ENCODE measurements at regions not wholly inside any gene's neighbourhood (a gene's known extent, or its start where the extent isn't known, plus 50 kb on each side); places are given as distances from the start of the nearest gene placed in this dataset.

DNA sequence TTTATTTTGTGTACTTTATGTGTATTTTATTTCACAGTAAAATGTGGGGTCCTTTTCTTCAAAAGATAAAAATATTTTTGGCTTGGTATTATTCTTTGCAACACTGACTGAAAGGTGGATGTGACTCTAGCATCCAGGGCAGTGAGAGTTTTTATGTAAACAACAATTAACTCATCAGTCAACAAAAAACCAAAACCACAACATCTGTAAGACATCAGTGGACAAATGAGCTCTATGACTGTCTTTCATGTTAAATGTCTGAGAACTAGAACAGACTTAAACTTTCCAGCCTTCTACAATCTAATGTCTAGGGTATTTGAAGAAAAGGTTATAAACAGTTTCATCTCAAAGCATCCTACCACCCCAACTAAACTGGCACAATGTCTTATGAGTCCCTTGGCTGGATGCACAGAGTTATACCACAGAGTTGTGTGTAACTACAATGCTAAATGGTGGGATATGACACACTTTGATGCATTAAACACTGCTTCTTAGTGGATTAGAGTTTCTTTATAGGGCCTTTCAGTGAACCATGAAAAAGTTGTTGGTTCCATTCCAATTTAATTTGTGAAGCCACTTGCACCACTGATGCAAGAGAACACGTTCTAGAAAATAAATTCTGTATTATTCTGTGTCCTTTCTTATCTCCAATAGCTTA, 544.2 kb upstream of the KLF12 start:
- no peak overlapping the region for H3K27ac ChIP-seq (ENCODE audit: extremely low read depth, low read depth, low read length)
- H4K20me1 ChIP-seq (replicated peaks; ENCODE audit: control insufficient read depth, insufficient read depth, low read length), result no peaks in the 10 kb centered on the region
- no peak for TF ChIP-seq SRSF3 (IDR thresholded peaks at IDR 0.05; ENCODE audit: insufficient read depth, low read length)
- no peak for TF ChIP-seq FOS (IDR thresholded peaks at IDR 0.05; ENCODE audit: extremely low read depth, insufficient read length)
- no peaks in the 10 kb centered on the region for H3K27me3 ChIP-seq (ENCODE audit: control insufficient read depth in 2 of 2, insufficient read depth in 2 of 2, low read length in 2 of 2)
- intact Hi-C loops (cut with micrococcal nuclease), result no loop called here
- CTCF ChIA-PET (ENCODE audit: low intra/inter-chr PET ratio), result no interaction called here
- 6% methylated on average over 1 of the region's 1 CpG for WGBS (ENCODE audit: insufficient coverage, low coverage, missing lambda C conversion rate)
- in situ Hi-C loops (cut with MboI), result no loop called here
- DNase-seq (ENCODE audit: extremely low read depth in 1 of 4, low spot score in 3 of 4) (no peak), ATAC-seq (no peak), FAIRE-seq (no peak)
- no peaks in the 10 kb centered on the region for H3K9me3 ChIP-seq (replicated peaks; ENCODE audit: control insufficient read depth, insufficient read depth, low read depth, low read length)
- no peaks in the 10 kb centered on the region for H3K79me2 ChIP-seq (ENCODE audit: control insufficient read depth, insufficient read depth, low read length)
- H3K9me1 ChIP-seq (ENCODE audit: control insufficient read depth, insufficient read depth, low read length), result no peaks in the 10 kb centered on the region
- H3K4me1 ChIP-seq (replicated peaks in 1 of 2; ENCODE audit: control insufficient read depth in 2 of 2, insufficient read depth in 2 of 2, low read length in 2 of 2), result no peaks in the 10 kb centered on the region
- H3K9ac ChIP-seq (ENCODE audit: insufficient read depth in 1 of 2, low read depth in 2 of 2, low read length in 2 of 2), result no peak overlapping the region
- H3K4me2 ChIP-seq (ENCODE audit: insufficient read depth, low read length), result no peak overlapping the region
- H2AFZ ChIP-seq (ENCODE audit: low read depth, low read length), result no peak overlapping the region
- POLR2A ChIA-PET, result no interaction called here
- H3K4me3 ChIP-seq, result no peak overlapping the region
- H3K36me3 ChIP-seq (ENCODE audit: control insufficient read depth, insufficient read depth, low read length), result no peaks in the 10 kb centered on the region
- BruUV-seq (replicated peaks), result no TSS peak

DNA sequence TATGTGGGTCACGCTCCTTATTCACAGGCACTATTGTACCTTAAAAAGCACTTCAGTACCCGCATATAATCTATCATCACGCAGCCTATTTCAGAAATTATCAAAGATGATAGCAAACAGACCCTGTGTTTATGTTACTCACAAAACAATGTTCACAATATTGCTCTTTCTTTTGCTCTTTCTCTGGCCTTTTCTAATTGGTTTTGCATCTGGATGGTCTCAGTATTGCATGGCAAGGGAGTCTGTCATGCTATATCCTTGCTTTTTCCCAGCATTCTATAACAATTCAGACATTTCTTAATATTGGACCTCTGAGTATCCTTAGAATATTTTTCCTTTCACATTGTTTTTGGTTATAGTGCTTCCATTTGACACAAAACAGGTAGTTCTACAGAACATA, 541.8 kb upstream of the KLF12 start:
- in situ Hi-C loops (cut with MboI) (no loop called here), intact Hi-C loops (cut with micrococcal nuclease) (no loop called here)
- Histone ChIP-seq H3K9me3 (replicated peaks; ENCODE audit: control insufficient read depth, insufficient read depth, low read depth, low read length) (no peaks in the 10 kb centered on the region), H3K4me3 (no peak overlapping the region), H3K4me1 (replicated peaks in 1 of 2; ENCODE audit: control insufficient read depth in 2 of 2, insufficient read depth in 2 of 2, low read length in 2 of 2) (no peaks in the 10 kb centered on the region), H4K20me1 (replicated peaks; ENCODE audit: control insufficient read depth, insufficient read depth, low read length) (no peaks in the 10 kb centered on the region), H3K27ac (ENCODE audit: extremely low read depth, low read depth, low read length) (no peak overlapping the region), H3K36me3 (ENCODE audit: control insufficient read depth, insufficient read depth, low read length) (no peaks in the 10 kb centered on the region), H3K9ac (ENCODE audit: insufficient read depth in 1 of 2, low read depth in 2 of 2, low read length in 2 of 2) (no peak overlapping the region), H2AFZ (ENCODE audit: low read depth, low read length) (no peak overlapping the region), H3K79me2 (ENCODE audit: control insufficient read depth, insufficient read depth, low read length) (no peaks in the 10 kb centered on the region), H3K27me3 (ENCODE audit: control insufficient read depth in 2 of 2, insufficient read depth in 2 of 2, low read length in 2 of 2) (no peaks in the 10 kb centered on the region), H3K9me1 (ENCODE audit: control insufficient read depth, insufficient read depth, low read length) (no peaks in the 10 kb centered on the region), H3K4me2 (ENCODE audit: insufficient read depth, low read length) (no peak overlapping the region)
- no peak for ATAC-seq
- POLR2A ChIA-PET, result no interaction called here
- no TSS peak for BruUV-seq (replicated peaks)
- FAIRE-seq, result no peak
- WGBS (ENCODE audit: insufficient coverage, low coverage, missing lambda C conversion rate), result 3% methylated on average over 3 of the region's 3 CpGs
- CTCF ChIA-PET (ENCODE audit: low intra/inter-chr PET ratio), result no interaction called here
- DNase-seq (ENCODE audit: extremely low read depth in 1 of 4, low spot score in 3 of 4), result no peak
- TF ChIP-seq ZNF175 (CRISPR knock-in tag; IDR thresholded peaks at IDR 0.05; ENCODE audit: low read depth) (no peak), MCM5 (IDR thresholded peaks at IDR 0.05; ENCODE audit: low read depth) (no peak), FOXJ3 (CRISPR knock-in tag; IDR thresholded peaks at IDR 0.05) (no peak), CBFA2T2 (conservative IDR thresholded peaks at IDR 0.05) (no peak), GATA2 (CRISPR knock-in tag; IDR thresholded peaks at IDR 0.05) (no peak)
- TF ChIP-seq, protein P1, sequence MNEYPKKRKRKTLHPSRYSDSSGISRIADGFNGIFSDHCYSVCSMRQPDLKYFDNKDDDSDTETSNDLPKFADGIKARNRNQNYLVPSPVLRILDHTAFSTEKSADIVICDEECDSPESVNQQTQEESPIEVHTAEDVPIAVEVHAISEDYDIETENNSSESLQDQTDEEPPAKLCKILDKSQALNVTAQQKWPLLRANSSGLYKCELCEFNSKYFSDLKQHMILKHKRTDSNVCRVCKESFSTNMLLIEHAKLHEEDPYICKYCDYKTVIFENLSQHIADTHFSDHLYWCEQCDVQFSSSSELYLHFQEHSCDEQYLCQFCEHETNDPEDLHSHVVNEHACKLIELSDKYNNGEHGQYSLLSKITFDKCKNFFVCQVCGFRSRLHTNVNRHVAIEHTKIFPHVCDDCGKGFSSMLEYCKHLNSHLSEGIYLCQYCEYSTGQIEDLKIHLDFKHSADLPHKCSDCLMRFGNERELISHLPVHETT (CRISPR knock-in tag; conservative IDR thresholded peaks at IDR 0.05 in 1 of 2, IDR thresholded peaks at IDR 0.05 in 1 of 2), result no peak

Measured in K562 (cell line).